ENCODE measurements at regions not wholly inside any gene's neighbourhood (a gene's known extent, or its start where the extent isn't known, plus 50 kb on each side); places are given as distances from the start of the nearest gene placed in this dataset.

DNA sequence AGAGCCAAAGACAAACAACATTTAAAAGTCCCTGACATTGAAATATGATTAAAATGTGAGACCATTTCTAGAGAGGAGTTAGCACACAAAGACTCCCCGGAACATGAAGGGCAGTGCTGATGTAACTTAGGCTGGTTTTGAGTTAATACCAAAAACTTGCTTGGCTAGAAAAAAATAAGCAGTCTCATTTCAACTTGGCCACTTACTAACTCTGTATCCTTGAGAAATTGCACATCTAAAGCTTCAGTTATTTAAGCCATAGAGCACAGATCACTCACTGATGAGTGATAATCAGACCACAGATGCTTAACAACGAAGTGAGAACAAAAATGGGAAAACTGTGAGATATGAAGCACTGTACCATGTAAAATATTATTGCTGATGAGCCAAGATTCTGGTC, 65.9 kb upstream of the MAOA start:
- DNase-seq: no peak

DNA sequence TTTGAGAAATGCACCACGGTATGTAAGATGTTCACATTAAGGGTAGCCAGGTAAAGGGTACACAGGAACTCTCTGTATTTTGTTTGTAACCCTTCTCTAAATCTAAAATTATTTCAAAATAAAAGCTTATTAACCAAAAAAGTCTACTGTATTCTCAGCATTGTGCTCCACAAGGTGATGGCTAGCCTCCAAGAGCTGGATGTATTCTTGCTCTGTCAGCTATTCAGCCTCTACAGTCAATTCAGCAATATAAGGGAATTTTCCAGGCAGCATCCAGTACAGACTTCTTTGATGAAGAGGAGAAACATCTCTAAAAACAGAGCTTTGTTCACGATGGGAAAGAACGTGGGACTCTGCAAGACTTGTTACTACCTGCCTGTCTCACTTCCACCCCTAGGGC, 63.5 kb upstream of the MAOA start:
- DNase-seq: no peak

DNA sequence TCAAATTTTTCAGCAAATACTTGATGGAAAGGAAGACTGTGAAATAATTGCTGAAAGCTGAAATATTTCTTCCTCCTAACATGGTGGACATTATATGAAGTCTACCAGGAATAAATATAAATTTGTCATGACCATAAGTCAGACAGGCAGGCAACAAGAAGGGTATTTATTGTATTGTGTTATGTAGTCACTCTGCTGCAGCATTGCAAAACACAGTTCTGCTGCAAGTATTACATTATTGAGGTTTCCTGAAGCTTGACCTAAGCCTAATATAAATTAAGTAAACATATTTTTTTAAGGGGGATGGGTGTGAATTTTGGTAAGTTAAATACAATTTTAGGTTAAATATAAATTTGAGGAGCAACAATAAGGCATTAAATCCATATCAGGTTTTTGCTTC, 60.2 kb upstream of the MAOA start:
- no peak for DNase-seq

DNA sequence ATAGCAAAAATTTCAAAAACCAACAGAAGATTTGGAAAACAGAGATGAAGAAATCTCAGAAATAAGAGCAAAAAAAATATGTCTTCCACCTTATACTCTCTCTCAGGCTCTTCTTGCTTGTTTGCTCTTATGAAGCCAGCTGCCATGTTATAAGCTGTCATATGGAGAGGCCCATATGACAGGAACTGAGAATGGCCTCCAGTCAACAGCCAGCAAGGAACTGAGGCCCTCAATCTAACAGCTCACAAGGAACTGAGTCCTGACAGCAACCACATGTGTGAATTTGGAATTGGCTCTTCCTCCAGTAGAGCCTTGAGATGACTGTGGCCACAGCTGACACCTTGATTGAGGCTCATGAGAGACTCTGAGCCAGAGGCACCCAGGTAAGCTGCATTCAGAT, 51.3 kb upstream of the MAOA start:
- DNase-seq: no peak

DNA sequence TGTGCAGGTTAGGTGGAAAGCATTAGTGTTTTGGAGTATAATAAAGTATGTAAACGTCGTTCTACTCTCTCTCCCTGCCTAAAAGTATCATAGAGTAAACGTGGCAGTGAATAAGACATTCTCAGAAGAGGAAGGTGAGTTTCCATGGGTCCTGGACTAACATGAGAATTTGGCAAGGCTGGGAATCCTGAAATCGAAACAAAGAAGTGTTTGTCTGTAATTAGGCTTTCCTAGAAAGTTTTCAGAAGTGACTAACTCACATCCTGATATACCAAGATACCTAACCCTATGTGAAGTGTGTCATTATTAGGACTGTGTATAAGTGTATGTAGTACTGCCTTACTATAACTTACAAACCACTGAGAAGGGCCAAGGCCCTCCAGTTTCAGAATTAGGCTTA, 50.7 kb upstream of the MAOA start:
- no peak for DNase-seq
